ENCODE measurements at regions not wholly inside any gene's neighbourhood (a gene's known extent, or its start where the extent isn't known, plus 50 kb on each side); places are given as distances from the start of the nearest gene placed in this dataset.

DNA sequence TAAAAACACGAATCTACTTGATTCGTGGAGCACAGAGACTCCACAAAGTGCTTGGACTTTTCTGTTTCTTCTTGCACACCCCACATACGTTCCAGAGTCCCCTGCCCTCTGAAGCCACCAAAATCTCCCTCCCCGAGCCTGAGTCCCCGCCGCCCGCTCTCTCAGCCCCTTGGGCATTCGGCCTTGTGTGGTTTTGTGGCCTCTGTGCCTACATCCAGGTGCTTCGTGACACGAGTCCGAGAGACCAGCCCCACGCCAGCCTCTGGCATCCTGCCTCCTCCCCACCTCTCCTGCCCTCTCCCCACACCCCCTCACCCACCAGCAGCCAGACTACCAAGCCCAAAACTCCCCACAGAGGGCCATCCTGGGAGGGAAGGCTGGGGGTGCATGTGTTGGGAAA lies 87.8 kb upstream of the PPP1R26 start:
- no peaks in the 10 kb centered on the region for H3K27me3 Mint-ChIP-seq (ENCODE audit: insufficient read depth, unreplicated experiment)
- H3K4me3 Mint-ChIP-seq (ENCODE audit: unreplicated experiment) = no peak overlapping the region
- TF ChIP-seq, protein P1, sequence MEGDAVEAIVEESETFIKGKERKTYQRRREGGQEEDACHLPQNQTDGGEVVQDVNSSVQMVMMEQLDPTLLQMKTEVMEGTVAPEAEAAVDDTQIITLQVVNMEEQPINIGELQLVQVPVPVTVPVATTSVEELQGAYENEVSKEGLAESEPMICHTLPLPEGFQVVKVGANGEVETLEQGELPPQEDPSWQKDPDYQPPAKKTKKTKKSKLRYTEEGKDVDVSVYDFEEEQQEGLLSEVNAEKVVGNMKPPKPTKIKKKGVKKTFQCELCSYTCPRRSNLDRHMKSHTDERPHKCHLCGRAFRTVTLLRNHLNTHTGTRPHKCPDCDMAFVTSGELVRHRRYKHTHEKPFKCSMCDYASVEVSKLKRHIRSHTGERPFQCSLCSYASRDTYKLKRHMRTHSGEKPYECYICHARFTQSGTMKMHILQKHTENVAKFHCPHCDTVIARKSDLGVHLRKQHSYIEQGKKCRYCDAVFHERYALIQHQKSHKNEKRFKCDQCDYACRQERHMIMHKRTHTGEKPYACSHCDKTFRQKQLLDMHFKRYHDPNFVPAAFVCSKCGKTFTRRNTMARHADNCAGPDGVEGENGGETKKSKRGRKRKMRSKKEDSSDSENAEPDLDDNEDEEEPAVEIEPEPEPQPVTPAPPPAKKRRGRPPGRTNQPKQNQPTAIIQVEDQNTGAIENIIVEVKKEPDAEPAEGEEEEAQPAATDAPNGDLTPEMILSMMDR (IDR thresholded peaks at IDR 0.05; ENCODE audit: unreplicated experiment) = no peak
- H3K27ac Mint-ChIP-seq (ENCODE audit: low read depth, unreplicated experiment) = peak overlapping the region; percentile 24
- ChIA-PET CTCF (interaction anchor here (1.4 kb wide), 1 partner anchor 21 kb away, joined by 3 read pairs; no protein-coding TSS in a partner anchor), POLR2A (no interaction called here)
- no TSS peak for BruUV-seq (replicated peaks)
- no peak for DNase-seq (ENCODE audit: unreplicated experiment)
- H3K9me3 Mint-ChIP-seq (ENCODE audit: unreplicated experiment) = peaks cover 10% of the 10 kb centered on the region
- intact Hi-C loops (cut with micrococcal nuclease) = no loop called here
- H3K4me1 Mint-ChIP-seq (ENCODE audit: insufficient read depth, unreplicated experiment) = no peaks in the 10 kb centered on the region
- H3K36me3 Mint-ChIP-seq (ENCODE audit: insufficient read depth, unreplicated experiment) = no peaks in the 10 kb centered on the region

DNA sequence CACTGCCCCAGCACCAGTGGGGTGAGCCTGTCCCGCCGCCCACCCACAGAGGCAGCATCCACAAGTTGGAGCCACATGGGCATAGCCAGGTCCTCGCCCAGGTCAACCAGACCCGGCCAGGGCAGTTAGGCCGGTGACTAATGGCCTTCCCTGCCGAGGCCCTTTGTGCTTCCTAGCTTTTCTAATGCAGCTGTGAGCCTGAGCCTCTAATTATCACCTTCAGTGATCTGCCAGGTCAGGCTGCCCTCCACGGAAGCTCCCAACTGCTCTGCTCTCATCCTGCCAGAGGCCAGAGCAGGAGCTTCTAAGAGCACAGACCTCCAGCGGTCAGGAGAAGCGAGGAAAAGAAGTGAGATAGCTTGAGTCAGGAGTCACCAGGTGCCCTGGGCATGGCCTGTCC lies 87.1 kb upstream of the PPP1R26 start:
- Mint-ChIP-seq H3K36me3 (ENCODE audit: insufficient read depth, unreplicated experiment) (no peaks in the 10 kb centered on the region), H3K9me3 (ENCODE audit: unreplicated experiment) (peaks cover 10% of the 10 kb centered on the region), H3K27me3 (ENCODE audit: insufficient read depth, unreplicated experiment) (no peaks in the 10 kb centered on the region), H3K4me3 (ENCODE audit: unreplicated experiment) (no peak overlapping the region), H3K27ac (ENCODE audit: low read depth, unreplicated experiment) (no peak overlapping the region), H3K4me1 (ENCODE audit: insufficient read depth, unreplicated experiment) (no peaks in the 10 kb centered on the region)
- TF ChIP-seq, protein P1 (IDR thresholded peaks at IDR 0.05; ENCODE audit: unreplicated experiment) = no peak
- CTCF ChIA-PET = interaction anchor here (1.4 kb wide), 1 partner anchor 20 kb away, joined by 3 read pairs; no protein-coding TSS in a partner anchor
- DNase-seq (ENCODE audit: unreplicated experiment) = no peak
- intact Hi-C loops (cut with micrococcal nuclease) = no loop called here
- POLR2A ChIA-PET = no interaction called here
- BruUV-seq (replicated peaks) = no TSS peak

DNA sequence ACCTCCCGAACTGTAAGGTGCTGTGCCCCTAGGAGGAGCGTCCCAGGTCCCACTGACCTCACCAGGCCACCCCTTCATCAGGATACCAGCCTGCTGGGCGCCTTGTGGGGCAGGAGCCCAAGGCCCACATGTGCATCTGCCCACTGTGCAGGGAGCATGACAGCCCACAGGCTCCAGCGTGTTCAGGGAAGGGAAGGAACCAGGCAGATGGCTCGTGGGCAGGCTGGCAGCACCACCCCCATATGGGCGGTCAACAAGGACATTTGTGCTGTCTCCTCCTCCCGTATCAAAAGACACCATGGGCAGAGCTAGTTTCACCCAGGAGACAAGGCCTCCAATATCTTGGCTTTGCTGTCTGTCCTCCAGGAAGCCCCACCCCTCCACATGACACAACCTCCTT lies 85.5 kb upstream of the PPP1R26 start:
- H3K36me3 Mint-ChIP-seq (ENCODE audit: insufficient read depth, unreplicated experiment) = no peaks in the 10 kb centered on the region
- POLR2A ChIA-PET = no interaction called here
- no peak overlapping the region for H3K27ac Mint-ChIP-seq (ENCODE audit: low read depth, unreplicated experiment)
- H3K27me3 Mint-ChIP-seq (ENCODE audit: insufficient read depth, unreplicated experiment) = no peaks in the 10 kb centered on the region
- H3K4me1 Mint-ChIP-seq (ENCODE audit: insufficient read depth, unreplicated experiment) = no peaks in the 10 kb centered on the region
- no TSS peak for BruUV-seq (replicated peaks)
- intact Hi-C loops (cut with micrococcal nuclease) = no loop called here
- no peak for DNase-seq (ENCODE audit: unreplicated experiment)
- TF ChIP-seq, protein P1 (IDR thresholded peaks at IDR 0.05; ENCODE audit: unreplicated experiment) = no peak
- CTCF ChIA-PET = interaction anchor here (0.6 kb wide), 1 partner anchor 1194 kb away, joined by 3 read pairs; no protein-coding TSS in a partner anchor
- H3K4me3 Mint-ChIP-seq (ENCODE audit: unreplicated experiment) = no peak overlapping the region
- peaks cover 10% of the 10 kb centered on the region for H3K9me3 Mint-ChIP-seq (ENCODE audit: unreplicated experiment)

DNA sequence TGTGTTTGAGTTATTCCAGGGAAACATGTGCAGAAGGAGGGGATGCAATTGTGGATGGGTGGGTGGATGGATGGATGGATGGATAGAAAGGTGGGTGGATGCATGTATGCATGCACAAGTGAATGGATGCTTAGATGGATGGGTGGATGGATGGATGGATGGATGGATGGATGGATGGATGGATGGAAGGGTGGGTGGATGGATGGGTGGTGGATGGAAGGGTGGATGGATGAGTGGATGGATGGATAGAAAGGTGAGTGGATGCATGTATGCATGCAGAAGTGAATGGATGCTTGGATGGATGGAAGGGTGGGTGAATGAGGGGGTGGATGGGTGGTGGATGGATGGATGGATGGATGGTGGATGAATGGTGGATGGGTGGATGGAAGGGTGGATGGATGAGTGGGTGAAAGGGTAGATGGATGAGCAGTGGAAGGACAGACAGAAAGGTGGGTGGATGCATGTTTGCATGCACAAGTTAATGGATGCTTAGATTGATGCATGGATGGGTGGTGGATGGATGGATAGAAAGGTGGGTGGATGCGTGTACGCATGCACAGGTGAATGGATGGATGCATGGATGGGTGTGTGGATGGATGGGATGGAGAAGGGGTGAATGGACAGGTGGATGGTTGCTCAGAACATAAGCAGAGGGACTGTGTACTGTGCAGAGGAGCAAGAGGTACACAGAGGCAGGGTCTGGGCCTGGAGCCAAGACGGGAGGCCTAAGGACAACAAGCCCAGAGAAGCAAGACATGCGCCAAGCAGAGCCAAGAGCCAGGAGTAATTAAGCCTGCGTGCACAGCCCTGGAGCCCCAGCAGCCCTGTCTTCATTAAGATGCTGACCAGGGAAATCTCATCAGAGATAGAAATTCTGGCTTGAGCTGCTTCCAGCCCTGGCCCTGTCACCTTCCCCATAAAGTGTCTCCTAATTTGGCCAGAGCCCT lies 84.6 kb upstream of the PPP1R26 start:
- Mint-ChIP-seq H3K27me3 (ENCODE audit: insufficient read depth, unreplicated experiment) (peaks cover 2% of the 10 kb centered on the region), H3K36me3 (ENCODE audit: insufficient read depth, unreplicated experiment) (no peaks in the 10 kb centered on the region), H3K27ac (ENCODE audit: low read depth, unreplicated experiment) (no peak overlapping the region), H3K4me1 (ENCODE audit: insufficient read depth, unreplicated experiment) (no peaks in the 10 kb centered on the region), H3K9me3 (ENCODE audit: unreplicated experiment) (peaks cover 10% of the 10 kb centered on the region), H3K4me3 (ENCODE audit: unreplicated experiment) (no peak overlapping the region)
- DNase-seq (ENCODE audit: unreplicated experiment) = no peak
- intact Hi-C loops (cut with micrococcal nuclease) = no loop called here
- BruUV-seq (replicated peaks) = no TSS peak
- POLR2A ChIA-PET = no interaction called here
- CTCF ChIA-PET = interaction anchor here (0.6 kb wide), 1 partner anchor 1193 kb away, joined by 3 read pairs; no protein-coding TSS in a partner anchor
- TF ChIP-seq, protein P1 (IDR thresholded peaks at IDR 0.05; ENCODE audit: unreplicated experiment) = no peak

Measured in MCF 10A (cell line).